ENCODE measurements at regions not wholly inside any gene's neighbourhood (a gene's known extent, or its start where the extent isn't known, plus 50 kb on each side); places are given as distances from the start of the nearest gene placed in this dataset.

DNA sequence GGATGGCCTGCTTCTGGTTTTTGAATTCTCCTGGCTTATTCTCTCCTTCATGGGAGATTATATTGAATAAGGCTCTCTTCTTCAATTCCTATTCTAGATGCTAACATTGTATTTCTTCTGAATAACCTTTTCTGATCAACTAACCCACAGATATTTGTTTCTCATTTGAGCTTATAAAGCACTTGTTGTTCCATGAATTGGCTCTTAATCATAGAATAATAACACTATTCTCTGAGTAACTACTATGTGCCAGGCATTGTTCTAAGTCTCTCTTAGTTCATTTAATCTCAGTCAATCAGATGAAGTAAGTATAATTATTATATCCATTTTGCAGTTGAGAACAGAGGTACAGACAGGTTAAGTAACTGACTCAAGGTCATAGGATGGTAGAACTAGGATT lies 136.3 kb upstream of the MLIP start:
- Histone ChIP-seq H3K9me3 (ENCODE audit: control insufficient read depth, low read length) (no peaks in the 10 kb centered on the region), H3K4me3 (ENCODE audit: extremely low read depth, insufficient read depth, low read length, poor library complexity, severe bottlenecking) (no peak overlapping the region), H3K4me1 (ENCODE audit: control insufficient read depth, insufficient read depth, low read length, poor library complexity, severe bottlenecking) (no peaks in the 10 kb centered on the region), H3K36me3 (ENCODE audit: control insufficient read depth, insufficient read depth, low read length) (no peaks in the 10 kb centered on the region), H3K27ac (ENCODE audit: low read depth, low read length, severe bottlenecking) (no peak overlapping the region)

DNA sequence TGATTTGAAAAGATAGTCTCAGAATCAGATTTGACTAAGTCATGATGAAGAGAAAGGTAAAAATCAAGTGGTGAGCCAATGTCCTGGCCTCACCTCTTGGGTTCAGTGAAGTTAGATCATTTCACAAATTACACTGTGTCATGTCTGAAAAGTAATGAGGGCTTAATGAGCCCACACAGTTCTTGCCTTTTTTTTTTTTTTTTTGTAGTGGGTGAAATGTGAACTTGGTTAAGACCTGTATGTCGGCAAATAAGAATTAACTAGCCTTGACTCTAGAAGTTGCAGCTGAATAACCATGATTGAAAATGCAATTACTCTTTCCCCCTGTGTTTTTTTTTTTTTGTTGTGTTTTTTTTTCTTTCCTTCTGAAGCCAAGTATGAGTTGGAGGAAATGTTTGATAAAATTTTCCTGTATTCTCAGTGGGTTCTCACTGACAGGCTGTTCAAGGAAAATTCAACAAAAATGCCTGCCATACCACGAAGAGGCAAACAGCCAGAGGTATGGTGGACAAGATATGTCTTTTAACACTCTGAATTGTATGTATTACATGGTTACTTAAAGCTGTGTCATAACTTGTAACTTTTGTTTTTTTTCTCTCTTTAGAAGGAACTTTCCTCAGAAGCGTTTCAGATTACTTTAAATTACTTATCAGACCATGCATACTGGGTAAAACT lies 135.2 kb upstream of the MLIP start:
- Histone ChIP-seq H3K36me3 (ENCODE audit: control insufficient read depth, insufficient read depth, low read length) (no peaks in the 10 kb centered on the region), H3K27ac (ENCODE audit: low read depth, low read length, severe bottlenecking) (no peak overlapping the region), H3K4me3 (ENCODE audit: extremely low read depth, insufficient read depth, low read length, poor library complexity, severe bottlenecking) (no peak overlapping the region), H3K9me3 (ENCODE audit: control insufficient read depth, low read length) (no peaks in the 10 kb centered on the region), H3K4me1 (ENCODE audit: control insufficient read depth, insufficient read depth, low read length, poor library complexity, severe bottlenecking) (no peaks in the 10 kb centered on the region)
- 100% methylated on average over 1 of the region's 3 CpGs for WGBS, 2 experiments (ENCODE audit: insufficient coverage in 2 of 2)

DNA sequence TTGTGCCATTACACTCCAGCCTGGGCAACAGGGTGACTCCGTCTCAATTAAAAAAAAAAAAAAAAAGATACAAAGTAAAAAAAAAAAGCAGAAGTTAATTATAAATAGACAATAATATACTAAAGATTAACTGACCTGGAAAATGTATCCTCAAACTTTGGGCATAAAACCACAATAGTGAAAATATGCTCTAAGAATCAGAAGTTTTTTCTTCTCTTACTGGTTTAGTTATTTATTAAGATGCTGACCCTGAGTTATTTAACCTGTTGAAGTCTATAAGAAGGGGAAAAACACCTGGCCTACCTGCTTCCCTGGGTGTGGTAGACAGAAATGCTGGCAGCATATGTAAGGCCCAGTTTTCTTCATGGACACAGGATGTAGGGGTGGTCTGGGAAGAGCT lies 133.7 kb upstream of the MLIP start:
- no peaks in the 10 kb centered on the region for H3K36me3 ChIP-seq (ENCODE audit: control insufficient read depth, insufficient read depth, low read length)
- WGBS, 2 experiments (ENCODE audit: insufficient coverage in 2 of 2), result no CpG with 5 or more reads among the region's 1 CpG
- H3K4me3 ChIP-seq (ENCODE audit: extremely low read depth, insufficient read depth, low read length, poor library complexity, severe bottlenecking), result no peak overlapping the region
- H3K4me1 ChIP-seq (ENCODE audit: control insufficient read depth, insufficient read depth, low read length, poor library complexity, severe bottlenecking), result no peaks in the 10 kb centered on the region
- no peak overlapping the region for H3K27ac ChIP-seq (ENCODE audit: low read depth, low read length, severe bottlenecking)
- no peaks in the 10 kb centered on the region for H3K9me3 ChIP-seq (ENCODE audit: control insufficient read depth, low read length)

DNA sequence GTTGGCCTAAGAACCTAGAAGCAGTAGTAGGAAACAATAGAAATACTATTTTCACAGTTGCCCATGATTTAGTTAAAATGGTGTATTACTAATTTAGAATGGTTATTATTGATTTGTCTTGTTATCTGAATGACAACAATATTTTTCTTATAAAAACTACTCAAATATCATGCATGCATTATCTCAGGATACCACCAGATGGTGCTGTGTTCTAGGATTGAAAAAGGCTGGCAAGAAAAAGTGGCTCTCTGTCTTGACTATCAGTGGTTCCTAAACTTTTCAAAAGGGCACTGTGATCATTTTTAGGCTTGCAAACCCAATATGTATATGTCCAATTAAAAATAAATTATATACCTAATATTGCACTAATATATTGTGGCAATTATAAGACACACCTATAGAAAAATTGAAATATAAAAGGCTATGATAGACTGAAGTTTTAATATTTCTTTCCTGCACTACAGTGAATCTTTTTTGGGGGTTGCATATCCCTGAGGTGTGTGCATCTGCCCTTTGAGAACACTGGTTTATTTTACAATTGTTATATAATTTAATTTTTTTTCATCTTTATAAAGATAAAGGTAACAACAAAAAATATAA lies 131.7 kb upstream of the MLIP start:
- Histone ChIP-seq H3K36me3 (ENCODE audit: control insufficient read depth, insufficient read depth, low read length) (no peaks in the 10 kb centered on the region), H3K9me3 (ENCODE audit: control insufficient read depth, low read length) (no peaks in the 10 kb centered on the region), H3K4me1 (ENCODE audit: control insufficient read depth, insufficient read depth, low read length, poor library complexity, severe bottlenecking) (peaks cover 10% of the 10 kb centered on the region), H3K4me3 (ENCODE audit: extremely low read depth, insufficient read depth, low read length, poor library complexity, severe bottlenecking) (no peak overlapping the region), H3K27ac (ENCODE audit: low read depth, low read length, severe bottlenecking) (no peak overlapping the region)

DNA sequence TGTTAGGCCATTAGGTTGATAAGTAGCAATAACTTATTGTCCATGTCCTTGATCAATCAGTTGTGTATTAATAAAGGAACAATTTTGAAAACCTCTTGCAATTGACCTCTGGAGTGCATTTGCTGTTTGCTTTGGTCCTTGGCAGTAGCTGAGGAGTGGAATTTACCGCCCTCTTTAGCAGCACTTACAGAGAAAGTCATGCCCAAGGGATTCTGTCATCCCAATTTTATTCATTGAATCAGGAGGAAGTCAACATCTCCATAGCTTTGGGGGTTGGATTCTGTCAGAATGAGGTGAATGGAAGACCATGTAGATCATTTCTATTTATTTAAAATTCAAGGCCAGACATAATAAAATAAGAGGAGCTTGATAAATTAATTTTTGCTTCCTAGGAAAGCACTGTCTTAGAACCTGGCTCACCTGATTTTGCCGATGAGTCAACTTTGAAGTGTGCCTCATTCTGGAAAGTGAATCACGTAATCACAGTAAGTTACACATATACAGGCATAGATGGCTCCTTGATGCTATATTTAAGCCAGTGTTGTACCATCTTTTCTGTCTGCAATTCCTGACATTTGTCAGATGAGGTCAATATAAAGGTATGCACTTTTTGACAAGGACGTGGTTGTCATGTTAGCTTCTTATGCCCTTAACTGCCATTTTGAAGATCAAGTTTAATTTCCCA lies 128.7 kb upstream of the MLIP start:
- WGBS, 2 experiments (ENCODE audit: insufficient coverage in 2 of 2), result 87 to 100% methylated on average over 1 to 3 of the region's 4 CpGs
- Histone ChIP-seq H3K27ac (ENCODE audit: low read depth, low read length, severe bottlenecking) (no peak overlapping the region), H3K4me3 (ENCODE audit: extremely low read depth, insufficient read depth, low read length, poor library complexity, severe bottlenecking) (no peak overlapping the region), H3K9me3 (ENCODE audit: control insufficient read depth, low read length) (no peaks in the 10 kb centered on the region), H3K36me3 (ENCODE audit: control insufficient read depth, insufficient read depth, low read length) (no peaks in the 10 kb centered on the region), H3K4me1 (ENCODE audit: control insufficient read depth, insufficient read depth, low read length, poor library complexity, severe bottlenecking) (peaks cover 15% of the 10 kb centered on the region)

DNA sequence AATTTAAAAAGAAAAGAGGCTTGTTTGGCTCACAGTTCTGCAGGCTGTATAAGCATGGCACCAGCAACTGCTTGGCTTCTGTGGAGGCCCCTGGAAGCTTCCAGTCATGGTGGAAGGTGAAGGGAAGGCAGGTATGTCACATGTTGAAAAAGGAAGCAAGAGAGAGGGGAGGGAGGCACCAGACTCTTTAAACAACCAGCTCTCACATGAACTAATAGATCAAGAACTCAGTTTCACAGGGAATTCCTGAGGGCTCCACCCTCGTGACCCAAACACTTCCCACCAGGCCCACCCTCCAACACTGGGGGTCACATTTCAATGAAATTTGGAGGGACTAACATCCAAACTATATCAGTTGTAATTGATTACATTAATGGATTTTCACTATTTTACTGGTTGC lies 127.9 kb upstream of the MLIP start:
- peak overlapping the region; percentile 39 for H3K27ac ChIP-seq (ENCODE audit: low read depth, low read length, severe bottlenecking)
- no peak overlapping the region for H3K4me3 ChIP-seq (ENCODE audit: extremely low read depth, insufficient read depth, low read length, poor library complexity, severe bottlenecking)
- H3K4me1 ChIP-seq (ENCODE audit: control insufficient read depth, insufficient read depth, low read length, poor library complexity, severe bottlenecking), result peaks cover 15% of the 10 kb centered on the region
- WGBS, 2 experiments (ENCODE audit: insufficient coverage in 2 of 2), result no CpG with 5 or more reads among the region's 1 CpG
- H3K36me3 ChIP-seq (ENCODE audit: control insufficient read depth, insufficient read depth, low read length), result no peaks in the 10 kb centered on the region
- no peaks in the 10 kb centered on the region for H3K9me3 ChIP-seq (ENCODE audit: control insufficient read depth, low read length)

DNA sequence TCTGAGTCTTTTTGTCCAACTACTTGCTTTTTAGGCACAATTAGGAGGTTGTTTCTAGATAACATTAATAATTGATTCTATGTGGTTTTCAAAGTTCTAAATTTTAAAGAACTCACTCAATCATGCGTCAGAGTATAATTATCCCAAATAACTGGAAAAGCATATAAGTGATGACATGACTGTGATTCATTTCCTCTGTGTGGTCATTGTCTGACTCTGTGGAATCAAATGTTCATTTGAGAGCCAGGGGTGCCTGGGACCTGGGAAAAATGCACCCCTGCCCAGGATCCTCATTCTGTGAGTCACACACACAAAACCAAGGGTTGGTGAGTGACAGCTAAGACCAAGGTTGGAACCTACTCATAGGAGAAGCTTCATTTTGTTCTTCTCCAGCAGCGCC lies 127.1 kb upstream of the MLIP start:
- Histone ChIP-seq H3K36me3 (ENCODE audit: control insufficient read depth, insufficient read depth, low read length) (no peaks in the 10 kb centered on the region), H3K4me1 (ENCODE audit: control insufficient read depth, insufficient read depth, low read length, poor library complexity, severe bottlenecking) (peaks cover 15% of the 10 kb centered on the region), H3K27ac (ENCODE audit: low read depth, low read length, severe bottlenecking) (no peak overlapping the region), H3K4me3 (ENCODE audit: extremely low read depth, insufficient read depth, low read length, poor library complexity, severe bottlenecking) (no peak overlapping the region), H3K9me3 (ENCODE audit: control insufficient read depth, low read length) (no peaks in the 10 kb centered on the region)
- 100% methylated on average over 1 of the region's 2 CpGs; no CpG with 5 or more reads in 1 of the 2 experiments for WGBS, 2 experiments (ENCODE audit: insufficient coverage in 2 of 2)

DNA sequence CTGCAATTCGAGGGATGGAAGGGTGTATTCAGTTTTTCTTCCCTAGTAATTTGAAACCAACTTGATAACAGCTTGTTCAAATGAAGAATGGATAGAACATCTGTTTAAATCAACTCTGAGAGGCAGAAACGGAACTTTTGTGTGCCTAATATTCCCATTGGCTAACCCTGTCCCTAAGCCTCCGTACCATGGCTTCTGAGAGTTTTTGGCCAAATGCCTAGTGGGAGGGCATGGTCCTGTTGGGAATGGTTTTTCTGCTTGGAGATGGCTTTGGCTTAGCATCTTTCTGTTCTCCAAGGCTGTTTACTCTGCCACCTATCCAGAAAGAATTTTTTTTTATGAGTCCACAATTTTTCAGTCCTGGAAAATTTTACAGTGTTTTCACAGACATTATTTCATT lies 126.7 kb upstream of the MLIP start:
- 83% methylated on average over 1 of the region's 3 CpGs; no CpG with 5 or more reads in 1 of the 2 experiments for WGBS, 2 experiments (ENCODE audit: insufficient coverage in 2 of 2)

DNA sequence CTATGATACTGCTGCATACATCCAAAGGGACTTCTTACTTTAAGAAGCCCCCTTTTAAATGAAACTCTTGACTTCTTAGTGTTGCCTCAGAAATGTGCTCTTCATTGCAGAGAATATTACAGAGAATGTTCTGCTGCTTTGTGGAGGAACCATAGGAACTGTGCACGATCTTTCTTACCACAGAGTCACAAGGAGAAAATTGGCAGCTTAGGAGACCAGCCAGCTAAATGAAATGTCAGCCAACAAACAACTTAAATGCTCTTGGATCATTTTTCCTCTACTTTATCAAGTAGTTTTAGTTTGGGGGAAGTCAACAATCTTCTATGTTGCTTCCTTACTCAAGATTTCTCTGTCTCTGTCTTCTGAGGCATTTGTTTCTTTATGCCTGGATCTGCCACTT lies 125.9 kb upstream of the MLIP start:
- Histone ChIP-seq H3K4me1 (ENCODE audit: control insufficient read depth, insufficient read depth, low read length, poor library complexity, severe bottlenecking) (peaks cover 15% of the 10 kb centered on the region), H3K27ac (ENCODE audit: low read depth, low read length, severe bottlenecking) (no peak overlapping the region), H3K4me3 (ENCODE audit: extremely low read depth, insufficient read depth, low read length, poor library complexity, severe bottlenecking) (no peak overlapping the region), H3K9me3 (ENCODE audit: control insufficient read depth, low read length) (no peaks in the 10 kb centered on the region), H3K36me3 (ENCODE audit: control insufficient read depth, insufficient read depth, low read length) (no peaks in the 10 kb centered on the region)
- no CpG with 5 or more reads among the region's 1 CpG for WGBS, 2 experiments (ENCODE audit: insufficient coverage in 2 of 2)

More for the DNA sequence above, 126.7 kb upstream of the MLIP start:
- peaks cover 15% of the 10 kb centered on the region for H3K4me1 ChIP-seq (ENCODE audit: control insufficient read depth, insufficient read depth, low read length, poor library complexity, severe bottlenecking)
- no peaks in the 10 kb centered on the region for H3K36me3 ChIP-seq (ENCODE audit: control insufficient read depth, insufficient read depth, low read length)
- H3K27ac ChIP-seq (ENCODE audit: low read depth, low read length, severe bottlenecking), result no peak overlapping the region
- no peaks in the 10 kb centered on the region for H3K9me3 ChIP-seq (ENCODE audit: control insufficient read depth, low read length)
- no peak overlapping the region for H3K4me3 ChIP-seq (ENCODE audit: extremely low read depth, insufficient read depth, low read length, poor library complexity, severe bottlenecking)

DNA sequence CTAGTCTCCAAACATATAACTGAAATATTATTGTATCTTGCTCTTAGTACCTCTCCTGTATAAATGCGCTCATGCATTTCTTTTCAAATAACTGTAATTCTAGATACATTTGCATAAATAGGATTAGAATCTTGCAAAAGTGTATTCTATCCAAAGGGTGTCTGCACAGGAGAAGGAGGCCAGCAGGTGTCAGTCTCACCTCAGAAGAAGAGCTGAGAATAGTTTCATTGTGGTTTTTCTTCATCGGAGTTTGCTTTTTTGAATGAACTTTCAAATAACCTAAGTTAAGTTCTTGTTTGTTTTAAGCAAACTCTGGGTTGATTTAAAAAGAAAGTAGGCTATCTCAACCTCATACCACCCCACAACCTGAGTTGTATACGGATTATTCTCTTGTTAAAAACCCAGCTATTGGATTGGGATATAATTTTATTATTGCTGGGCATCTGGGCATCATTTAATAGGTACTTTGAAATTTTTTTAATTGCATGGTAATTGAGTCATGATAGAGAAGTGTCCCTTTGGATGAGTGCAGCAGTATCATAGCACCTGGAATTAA lies 125.0 kb upstream of the MLIP start:
- Histone ChIP-seq H3K4me1 (ENCODE audit: control insufficient read depth, insufficient read depth, low read length, poor library complexity, severe bottlenecking) (peaks cover 15% of the 10 kb centered on the region), H3K4me3 (ENCODE audit: extremely low read depth, insufficient read depth, low read length, poor library complexity, severe bottlenecking) (no peak overlapping the region), H3K27ac (ENCODE audit: low read depth, low read length, severe bottlenecking) (no peak overlapping the region), H3K36me3 (ENCODE audit: control insufficient read depth, insufficient read depth, low read length) (no peaks in the 10 kb centered on the region), H3K9me3 (ENCODE audit: control insufficient read depth, low read length) (no peaks in the 10 kb centered on the region)
- WGBS, 2 experiments (ENCODE audit: insufficient coverage in 2 of 2), result no CpG with 5 or more reads among the region's 3 CpGs

Data from mesodermal cell (in vitro differentiated cells).